Adrenal gland (tissue), 5 donors: ENCODE measurements at regions not wholly inside any gene's neighbourhood (a gene's known extent, or its start where the extent isn't known, plus 50 kb on each side); places are given as distances from the start of the nearest gene placed in this dataset.

Source experiments
- CTCF ChIP-seq, 6 experiments: fragments of 450-650 bp in 4 of 6; fragments of 200-600 bp in 2 of 6; sonication (generic) in 1 of 6; IDR thresholded peaks; 1 replicate in 5 of 6; 2 replicates in 1 of 6; pipeline versions ENCODE4 v1.5.1 to v1.8.0; 2016 to 2021; ENCODE audit warnings: antibody characterized with exemption in 6 of 6, mild to moderate bottlenecking in 2 of 6, moderate library complexity in 1 of 6
- POLR2A ChIP-seq, 2 donors: fragments of 450-650 bp; IDR thresholded peaks; one replicate each; pipeline ENCODE4 v1.6.1; 2017; ENCODE audit warnings: antibody characterized with exemption in 2 of 2, mild to moderate bottlenecking in 2 of 2, moderate library complexity in 1 of 2
- donor health status: DM: no; HTN: no; CAD: no.

GRCh38 chr2:54054271-54054670 lies 61.1 kb upstream of the ACYP2 start:
- TF ChIP-seq CTCF (IDR thresholded peaks at IDR 0.05) (no peak), POLR2A (IDR thresholded peaks at IDR 0.05) (no peak)
